WTC11 (cell line): ENCODE measurements at regions not wholly inside any gene's neighbourhood (a gene's known extent, or its start where the extent isn't known, plus 50 kb on each side); places are given as distances from the start of the nearest gene placed in this dataset.

Source experiments
- ATAC-seq: fragments of 200-7000 bp; cut with Tn5 transposase; 2 replicates; pipeline ENCODE4 v1.10.0; 2021; ENCODE audit warnings: mild to moderate bottlenecking, moderate library complexity
- CTCF ChIA-PET: fragments of 300-600 bp; sonication (Branson Sonifier 250); formaldehyde crosslinking; loops from one replicate; lab custom pipeline; 2021; ENCODE audit warnings: antibody characterized with exemption; lab: Charles Lee
- POLR2A ChIA-PET: fragments of 350-600 bp; sonication (Branson Sonifier 250); formaldehyde crosslinking; loops from one replicate; lab custom pipeline; 2021; ENCODE audit warnings: antibody characterized with exemption; lab: Charles Lee
- DNase-seq: peaks from one replicate; pipeline ENCODE4 v3.0.0; 2021; ENCODE audit warnings: low spot score
- H3K27ac Mint-ChIP-seq: 2 replicates; pipeline ENCODE4 v1.8.0; 2021; ENCODE audit warnings: mixed read lengths
- H3K27me3 Mint-ChIP-seq: 2 replicates; pipeline ENCODE4 v1.8.0; 2021; ENCODE audit warnings: low read depth, mild to moderate bottlenecking, moderate library complexity, mixed read lengths
- H3K36me3 Mint-ChIP-seq: 2 replicates; pipeline ENCODE4 v1.8.0; 2021; ENCODE audit warnings: mixed read lengths
- H3K4me1 Mint-ChIP-seq: 2 replicates; pipeline ENCODE4 v1.8.0; 2022; ENCODE audit warnings: mixed read lengths
- H3K4me3 Mint-ChIP-seq: 2 replicates; pipeline ENCODE4 v1.8.0; 2021; ENCODE audit warnings: mild to moderate bottlenecking, moderate library complexity, mixed read lengths
- H3K9me3 Mint-ChIP-seq: 2 replicates; pipeline ENCODE4 v1.8.0; 2021; ENCODE audit warnings: mixed read lengths
- FOXK1 ChIP-seq: sonication (generic); formaldehyde crosslinking; IDR thresholded peaks from 2 replicates; pipeline ENCODE4 v1.8.0; 2022; ENCODE audit warnings: mild to moderate bottlenecking, moderate library complexity, missing genetic modification reagents
- FOXP1 ChIP-seq: sonication (generic); formaldehyde crosslinking; IDR thresholded peaks from 2 replicates; pipeline ENCODE4 v1.8.0; 2022; ENCODE audit warnings: missing genetic modification reagents, mild to moderate bottlenecking, moderate library complexity, borderline replicate concordance
- IRF2 ChIP-seq: sonication (generic); formaldehyde crosslinking; IDR thresholded peaks from 2 replicates; pipeline ENCODE4 v1.8.0; 2022; ENCODE audit warnings: low read depth, missing genetic modification reagents, borderline replicate concordance
- KAT7 ChIP-seq: sonication (generic); formaldehyde crosslinking; IDR thresholded peaks from 2 replicates; pipeline ENCODE4 v1.8.1; 2023; ENCODE audit warnings: missing genetic modification reagents, mild to moderate bottlenecking, borderline replicate concordance
- MXD4 ChIP-seq: fragments of 250-450 bp; sonication (Bioruptor Pico); IDR thresholded peaks from 2 replicates; pipeline ENCODE4 v1.8.0; 2021; ENCODE audit warnings: mild to moderate bottlenecking, moderate library complexity, borderline replicate concordance
- MYBL2 ChIP-seq: sonication (generic); formaldehyde crosslinking; IDR thresholded peaks from 2 replicates; pipeline ENCODE4 v1.8.1; 2023; ENCODE audit warnings: mild to moderate bottlenecking, moderate library complexity, missing genetic modification reagents
- PRDM15 ChIP-seq: sonication (generic); formaldehyde crosslinking; IDR thresholded peaks from 2 replicates; pipeline ENCODE4 v1.8.0; 2022; ENCODE audit warnings: missing genetic modification reagents
- PRRX2 ChIP-seq: fragments of 250-450 bp; sonication (Bioruptor Pico); IDR thresholded peaks from 2 replicates; pipeline ENCODE4 v1.8.0; 2021; ENCODE audit warnings: mild to moderate bottlenecking
- STAT6 ChIP-seq: sonication (generic); formaldehyde crosslinking; conservative IDR thresholded peaks from 2 replicates; pipeline ENCODE4 v1.8.1; 2023; ENCODE audit warnings: mild to moderate bottlenecking, low read depth, missing genetic modification reagents, moderate library complexity
- ZNF219 ChIP-seq: sonication (generic); formaldehyde crosslinking; IDR thresholded peaks from 2 replicates; pipeline ENCODE4 v1.8.0; 2023; ENCODE audit warnings: missing genetic modification reagents, mild to moderate bottlenecking, borderline replicate concordance
- ZNF317 ChIP-seq: sonication (generic); formaldehyde crosslinking; IDR thresholded peaks from 2 replicates; pipeline ENCODE4 v1.8.1; 2023; ENCODE audit warnings: low read depth, mild to moderate bottlenecking, moderate library complexity, missing genetic modification reagents, borderline replicate concordance
- ZNF423 ChIP-seq: fragments of 250-450 bp; sonication (Bioruptor Pico); IDR thresholded peaks from 2 replicates; pipeline ENCODE4 v2.1.2; 2022; ENCODE audit warnings: mild to moderate bottlenecking, moderate library complexity
- ZNF512 ChIP-seq: sonication (generic); formaldehyde crosslinking; IDR thresholded peaks from 2 replicates; pipeline ENCODE4 v1.8.1; 2022; ENCODE audit warnings: missing genetic modification reagents, borderline replicate concordance
- TF ChIP-seq, protein P1 (sequence below): sonication (generic); formaldehyde crosslinking; IDR thresholded peaks from 2 replicates; pipeline ENCODE4 v1.8.1; 2023; ENCODE audit warnings: mild to moderate bottlenecking, missing genetic modification reagents, moderate library complexity
- TF ChIP-seq, protein P2 (sequence below): sonication (generic); formaldehyde crosslinking; IDR thresholded peaks from 2 replicates; pipeline ENCODE4 v1.8.1; 2023; ENCODE audit warnings: mild to moderate bottlenecking, missing genetic modification reagents, borderline replicate concordance
- TF ChIP-seq, protein P3 (sequence below): fragments of 250-450 bp; sonication (Bioruptor Pico); IDR thresholded peaks from 2 replicates; pipeline ENCODE4 v1.9.0; 2021; ENCODE audit warnings: mild to moderate bottlenecking
- TF ChIP-seq, protein P4 (sequence below): sonication (generic); formaldehyde crosslinking; IDR thresholded peaks from 2 replicates; pipeline ENCODE4 v1.8.0; 2023; ENCODE audit warnings: missing genetic modification reagents, mild to moderate bottlenecking, borderline replicate concordance

DNA sequence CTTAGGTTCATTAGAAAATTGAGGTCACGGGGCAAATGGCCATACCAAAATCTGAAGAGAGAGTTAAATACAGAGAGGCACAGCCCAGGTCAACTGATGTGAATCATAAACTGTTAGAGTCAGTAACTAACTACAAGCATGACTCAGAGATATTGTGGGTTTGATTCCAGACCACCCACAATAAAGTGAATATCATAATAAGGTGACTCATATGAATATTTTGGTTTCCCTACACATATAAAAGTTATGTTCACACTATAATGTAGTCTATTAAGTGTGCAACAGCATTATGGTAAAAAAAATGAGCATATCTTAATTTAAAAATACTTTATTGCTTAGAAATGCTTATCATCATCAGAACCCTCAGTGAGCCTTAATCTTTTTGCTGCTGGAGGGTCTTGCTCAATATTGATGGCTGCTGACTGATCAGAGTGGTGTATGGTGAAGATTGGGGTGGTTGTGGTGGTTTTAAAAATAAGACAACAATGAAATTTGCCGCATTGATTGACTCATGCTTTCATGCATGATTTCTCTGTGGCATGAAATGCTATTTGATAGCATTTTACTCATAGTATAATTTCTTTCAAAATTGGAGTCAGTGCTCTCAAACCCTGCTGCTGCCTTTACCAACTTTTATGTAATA lies 53.1 kb upstream of the EDIL3 start (continued):
- no peak for TF ChIP-seq MXD4
- TF ChIP-seq, protein P1, sequence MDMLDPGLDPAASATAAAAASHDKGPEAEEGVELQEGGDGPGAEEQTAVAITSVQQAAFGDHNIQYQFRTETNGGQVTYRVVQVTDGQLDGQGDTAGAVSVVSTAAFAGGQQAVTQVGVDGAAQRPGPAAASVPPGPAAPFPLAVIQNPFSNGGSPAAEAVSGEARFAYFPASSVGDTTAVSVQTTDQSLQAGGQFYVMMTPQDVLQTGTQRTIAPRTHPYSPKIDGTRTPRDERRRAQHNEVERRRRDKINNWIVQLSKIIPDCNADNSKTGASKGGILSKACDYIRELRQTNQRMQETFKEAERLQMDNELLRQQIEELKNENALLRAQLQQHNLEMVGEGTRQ (CRISPR knock-in tag) = no peak
- TF ChIP-seq, protein P2, sequence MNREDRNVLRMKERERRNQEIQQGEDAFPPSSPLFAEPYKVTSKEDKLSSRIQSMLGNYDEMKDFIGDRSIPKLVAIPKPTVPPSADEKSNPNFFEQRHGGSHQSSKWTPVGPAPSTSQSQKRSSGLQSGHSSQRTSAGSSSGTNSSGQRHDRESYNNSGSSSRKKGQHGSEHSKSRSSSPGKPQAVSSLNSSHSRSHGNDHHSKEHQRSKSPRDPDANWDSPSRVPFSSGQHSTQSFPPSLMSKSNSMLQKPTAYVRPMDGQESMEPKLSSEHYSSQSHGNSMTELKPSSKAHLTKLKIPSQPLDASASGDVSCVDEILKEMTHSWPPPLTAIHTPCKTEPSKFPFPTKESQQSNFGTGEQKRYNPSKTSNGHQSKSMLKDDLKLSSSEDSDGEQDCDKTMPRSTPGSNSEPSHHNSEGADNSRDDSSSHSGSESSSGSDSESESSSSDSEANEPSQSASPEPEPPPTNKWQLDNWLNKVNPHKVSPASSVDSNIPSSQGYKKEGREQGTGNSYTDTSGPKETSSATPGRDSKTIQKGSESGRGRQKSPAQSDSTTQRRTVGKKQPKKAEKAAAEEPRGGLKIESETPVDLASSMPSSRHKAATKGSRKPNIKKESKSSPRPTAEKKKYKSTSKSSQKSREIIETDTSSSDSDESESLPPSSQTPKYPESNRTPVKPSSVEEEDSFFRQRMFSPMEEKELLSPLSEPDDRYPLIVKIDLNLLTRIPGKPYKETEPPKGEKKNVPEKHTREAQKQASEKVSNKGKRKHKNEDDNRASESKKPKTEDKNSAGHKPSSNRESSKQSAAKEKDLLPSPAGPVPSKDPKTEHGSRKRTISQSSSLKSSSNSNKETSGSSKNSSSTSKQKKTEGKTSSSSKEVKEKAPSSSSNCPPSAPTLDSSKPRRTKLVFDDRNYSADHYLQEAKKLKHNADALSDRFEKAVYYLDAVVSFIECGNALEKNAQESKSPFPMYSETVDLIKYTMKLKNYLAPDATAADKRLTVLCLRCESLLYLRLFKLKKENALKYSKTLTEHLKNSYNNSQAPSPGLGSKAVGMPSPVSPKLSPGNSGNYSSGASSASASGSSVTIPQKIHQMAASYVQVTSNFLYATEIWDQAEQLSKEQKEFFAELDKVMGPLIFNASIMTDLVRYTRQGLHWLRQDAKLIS (CRISPR knock-in tag) = no peak
- TF ChIP-seq ZNF512 (CRISPR knock-in tag) = no peak
- TF ChIP-seq, protein P3, sequence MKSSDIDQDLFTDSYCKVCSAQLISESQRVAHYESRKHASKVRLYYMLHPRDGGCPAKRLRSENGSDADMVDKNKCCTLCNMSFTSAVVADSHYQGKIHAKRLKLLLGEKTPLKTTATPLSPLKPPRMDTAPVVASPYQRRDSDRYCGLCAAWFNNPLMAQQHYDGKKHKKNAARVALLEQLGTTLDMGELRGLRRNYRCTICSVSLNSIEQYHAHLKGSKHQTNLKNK (CRISPR knock-in tag) = no peak
- TF ChIP-seq, all 79 proteins: peak for 0

GRCh38 chr5:84436866-84437265 lies 52.2 kb upstream of the EDIL3 start:
- ATAC-seq (no peak), DNase-seq (no peak)
- Mint-ChIP-seq H3K27me3 (no peaks in the 10 kb centered on the region), H3K4me3 (no peak overlapping the region), H3K36me3 (no peaks in the 10 kb centered on the region), H3K27ac (no peak overlapping the region), H3K9me3 (peaks cover 9% of the 10 kb centered on the region; the same call in 1 of the 2 replicates), H3K4me1 (peaks cover 4% of the 10 kb centered on the region; the same call in 1 of the 2 replicates)
- CTCF ChIA-PET = no interaction called here
- POLR2A ChIA-PET = interaction anchor here (0.7 kb wide), 1 partner anchor 176 kb away, joined by 5 read pairs; no protein-coding TSS in a partner anchor
- TF ChIP-seq ZNF423 (CRISPR knock-in tag) (no peak), ZNF317 (CRISPR knock-in tag) (no peak), MYBL2 (CRISPR knock-in tag) (no peak), FOXK1 (CRISPR knock-in tag) (no peak), PRRX2 (no peak), KAT7 (CRISPR knock-in tag) (no peak), STAT6 (CRISPR knock-in tag) (no peak), IRF2 (CRISPR knock-in tag) (no peak), PRDM15 (CRISPR knock-in tag) (no peak), ZNF219 (no peak), FOXP1 (CRISPR knock-in tag) (no peak)
- TF ChIP-seq, protein P4, sequence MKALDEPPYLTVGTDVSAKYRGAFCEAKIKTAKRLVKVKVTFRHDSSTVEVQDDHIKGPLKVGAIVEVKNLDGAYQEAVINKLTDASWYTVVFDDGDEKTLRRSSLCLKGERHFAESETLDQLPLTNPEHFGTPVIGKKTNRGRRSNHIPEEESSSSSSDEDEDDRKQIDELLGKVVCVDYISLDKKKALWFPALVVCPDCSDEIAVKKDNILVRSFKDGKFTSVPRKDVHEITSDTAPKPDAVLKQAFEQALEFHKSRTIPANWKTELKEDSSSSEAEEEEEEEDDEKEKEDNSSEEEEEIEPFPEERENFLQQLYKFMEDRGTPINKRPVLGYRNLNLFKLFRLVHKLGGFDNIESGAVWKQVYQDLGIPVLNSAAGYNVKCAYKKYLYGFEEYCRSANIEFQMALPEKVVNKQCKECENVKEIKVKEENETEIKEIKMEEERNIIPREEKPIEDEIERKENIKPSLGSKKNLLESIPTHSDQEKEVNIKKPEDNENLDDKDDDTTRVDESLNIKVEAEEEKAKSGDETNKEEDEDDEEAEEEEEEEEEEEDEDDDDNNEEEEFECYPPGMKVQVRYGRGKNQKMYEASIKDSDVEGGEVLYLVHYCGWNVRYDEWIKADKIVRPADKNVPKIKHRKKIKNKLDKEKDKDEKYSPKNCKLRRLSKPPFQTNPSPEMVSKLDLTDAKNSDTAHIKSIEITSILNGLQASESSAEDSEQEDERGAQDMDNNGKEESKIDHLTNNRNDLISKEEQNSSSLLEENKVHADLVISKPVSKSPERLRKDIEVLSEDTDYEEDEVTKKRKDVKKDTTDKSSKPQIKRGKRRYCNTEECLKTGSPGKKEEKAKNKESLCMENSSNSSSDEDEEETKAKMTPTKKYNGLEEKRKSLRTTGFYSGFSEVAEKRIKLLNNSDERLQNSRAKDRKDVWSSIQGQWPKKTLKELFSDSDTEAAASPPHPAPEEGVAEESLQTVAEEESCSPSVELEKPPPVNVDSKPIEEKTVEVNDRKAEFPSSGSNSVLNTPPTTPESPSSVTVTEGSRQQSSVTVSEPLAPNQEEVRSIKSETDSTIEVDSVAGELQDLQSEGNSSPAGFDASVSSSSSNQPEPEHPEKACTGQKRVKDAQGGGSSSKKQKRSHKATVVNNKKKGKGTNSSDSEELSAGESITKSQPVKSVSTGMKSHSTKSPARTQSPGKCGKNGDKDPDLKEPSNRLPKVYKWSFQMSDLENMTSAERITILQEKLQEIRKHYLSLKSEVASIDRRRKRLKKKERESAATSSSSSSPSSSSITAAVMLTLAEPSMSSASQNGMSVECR (CRISPR knock-in tag) = no peak
